NOMO-1 treated with DMSO at 0.1 percent for 48 hours (cell line): ENCODE measurements at regions not wholly inside any gene's neighbourhood (a gene's known extent, or its start where the extent isn't known, plus 50 kb on each side); places are given as distances from the start of the nearest gene placed in this dataset.

ENCODE experiments used
- DNase-seq: peaks from one replicate; lab custom pipeline; 2025; ENCODE audit not compliant: unreplicated experiment; lab: John Stamatoyannopoulos, UW

GRCh38 chr5:35478856-35479682, 138.6 kb upstream of the SPEF2 start:
- peak; percentile 87 for DNase-seq

DNA sequence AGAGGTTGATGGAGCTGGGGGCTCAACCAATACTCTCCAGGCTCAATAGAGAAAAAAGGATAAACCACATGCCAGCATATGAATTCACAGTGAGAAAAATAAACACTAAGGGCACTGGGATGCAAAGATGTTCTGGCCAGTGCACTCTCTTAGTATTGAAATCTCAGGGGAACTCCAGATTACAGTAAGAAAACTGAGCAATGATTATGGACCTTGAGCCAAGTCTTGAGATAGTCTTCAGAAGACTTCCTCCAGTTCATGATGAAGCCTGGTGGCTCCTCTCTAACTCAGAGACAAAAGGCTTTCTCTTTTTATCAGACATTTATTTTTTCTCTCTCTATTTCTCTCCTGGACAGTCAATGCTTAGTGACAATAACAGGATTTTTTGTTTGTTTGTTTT, 139.8 kb upstream of the SPEF2 start:
- DNase-seq = no peak

DNA sequence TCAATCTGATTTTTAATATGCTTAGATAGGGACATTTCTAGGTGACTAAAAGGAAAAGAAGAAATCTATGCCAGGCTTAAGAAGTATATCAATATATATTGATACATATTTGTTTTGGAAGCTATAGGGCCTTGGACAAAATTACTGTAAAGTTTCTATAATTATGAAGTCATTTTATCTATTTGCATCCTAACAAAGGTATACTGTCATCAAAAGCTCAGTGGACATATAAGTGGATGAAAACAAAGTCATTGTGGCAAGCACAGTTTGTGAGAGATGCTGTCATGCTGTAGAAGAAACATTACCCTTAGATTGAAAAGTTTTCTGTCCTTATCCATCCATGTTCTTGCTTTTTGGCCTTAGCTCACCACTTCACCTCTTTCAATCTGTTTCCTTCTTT, 140.3 kb upstream of the SPEF2 start:
- no peak for DNase-seq

DNA sequence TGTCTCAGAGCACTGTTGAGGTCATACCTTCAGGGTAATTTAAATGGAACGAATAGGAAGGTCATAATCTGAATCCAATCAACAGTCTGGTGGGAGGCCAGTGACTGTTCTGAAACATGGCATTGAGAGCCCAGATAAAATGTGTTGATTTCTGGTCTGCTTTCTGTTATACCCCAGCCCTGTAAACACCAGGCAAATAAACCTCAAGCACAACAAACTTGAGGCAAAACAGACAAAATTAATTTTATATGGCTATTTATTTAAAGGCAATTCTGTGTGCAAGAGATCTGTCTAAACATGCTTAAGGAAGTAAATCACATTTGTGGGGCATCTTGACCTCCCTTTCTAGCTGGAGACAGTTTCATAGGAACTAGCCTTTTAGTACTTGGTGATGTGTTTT, 140.9 kb upstream of the SPEF2 start:
- peak; percentile 31 for DNase-seq

- peak; percentile 100 for DNase-seq
Measured at GRCh38 chr5:35476036-35476435, 141.6 kb upstream of the SPEF2 start.

DNA sequence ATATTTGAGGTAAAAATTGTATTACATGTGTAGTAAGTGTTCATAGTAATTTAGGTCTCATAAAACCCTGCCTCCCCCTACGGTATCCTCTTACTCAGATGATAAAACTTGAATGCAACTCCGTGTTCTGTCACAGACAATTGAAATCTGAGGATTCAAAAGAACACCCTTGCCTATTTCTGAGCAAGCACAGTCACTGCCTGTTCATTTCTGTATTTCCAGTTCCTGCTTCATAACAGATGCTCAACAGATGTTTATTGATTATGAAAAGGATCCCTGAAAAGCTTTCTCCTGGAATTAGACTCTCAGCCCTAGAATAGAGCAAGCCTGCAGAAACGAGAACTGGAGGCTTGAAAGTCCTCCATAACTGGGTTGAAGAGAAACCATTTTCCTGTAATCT, 144.1 kb upstream of the SPEF2 start:
- no peak for DNase-seq

DNA sequence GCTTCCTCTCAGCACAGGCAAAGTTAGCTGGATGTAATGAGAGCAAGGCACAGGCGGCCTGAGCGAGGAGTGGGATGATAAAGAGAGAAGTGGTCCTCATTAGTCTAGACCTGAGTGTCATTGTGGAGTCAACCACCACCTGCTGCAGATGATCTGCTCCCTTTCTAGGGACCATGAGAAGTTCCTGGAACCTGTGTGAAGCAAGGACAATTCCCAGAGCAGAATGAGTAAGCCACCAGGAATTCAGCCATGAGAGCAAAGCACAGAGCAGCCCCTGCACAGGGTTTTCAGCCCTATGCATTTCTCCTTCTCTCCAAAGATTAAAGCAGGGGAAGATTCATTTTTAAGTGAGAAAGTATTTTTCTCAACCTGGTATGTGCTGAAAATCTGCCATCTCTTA, 146.8 kb upstream of the SPEF2 start:
- no peak for DNase-seq

- DNase-seq = no peak
Measured at GRCh38 chr5:35468811-35469210, 148.9 kb upstream of the SPEF2 start.

DNA sequence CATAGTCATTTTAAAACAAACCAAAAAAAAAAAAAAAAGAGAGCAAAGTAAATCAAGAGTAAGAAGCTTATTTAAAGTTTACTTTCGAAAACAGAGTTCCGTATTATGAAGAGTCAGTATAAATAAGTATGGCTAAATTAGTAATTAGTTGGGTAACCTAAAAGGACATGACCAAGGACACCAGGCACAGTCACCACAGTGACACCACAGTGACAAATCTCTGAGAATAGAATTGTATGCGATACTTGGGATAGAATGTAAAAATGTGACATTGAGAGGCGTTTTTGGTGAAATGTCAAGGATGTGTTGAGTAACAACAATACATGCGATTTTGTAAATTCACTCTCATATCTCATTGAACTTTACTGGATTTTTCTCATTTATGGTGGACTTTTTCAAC, 150.9 kb upstream of the SPEF2 start:
- DNase-seq = no peak

DNA sequence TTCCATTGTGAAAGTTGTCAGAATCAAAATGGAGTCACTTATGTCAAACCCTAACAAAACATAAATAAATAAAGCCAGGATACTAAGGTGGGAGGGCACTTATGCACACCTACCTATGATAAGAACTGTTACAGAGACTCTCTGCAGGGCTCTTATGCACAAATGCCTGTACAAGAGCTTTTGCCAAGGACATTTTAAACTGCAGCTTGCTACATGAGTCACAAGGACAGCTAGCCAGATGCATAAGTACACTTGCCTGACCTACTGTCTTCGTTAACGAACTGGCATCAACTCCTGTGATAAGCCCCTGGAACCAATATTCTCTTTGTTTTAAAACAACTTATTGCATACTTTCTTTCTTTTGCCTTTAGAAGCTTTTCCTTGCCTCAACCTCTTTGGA, 152.9 kb upstream of the SPEF2 start:
- DNase-seq = no peak

GRCh38 chr5:35461530-35461929, 156.1 kb upstream of the SPEF2 start:
- no peak for DNase-seq

- DNase-seq = no peak
Measured at GRCh38 chr5:35458824-35459207, 158.8 kb upstream of the SPEF2 start.

GRCh38 chr5:35457912-35458823, 159.5 kb upstream of the SPEF2 start:
- DNase-seq = peak; percentile 30

GRCh38 chr5:35456506-35456905, 161.2 kb upstream of the SPEF2 start:
- DNase-seq = no peak

DNA sequence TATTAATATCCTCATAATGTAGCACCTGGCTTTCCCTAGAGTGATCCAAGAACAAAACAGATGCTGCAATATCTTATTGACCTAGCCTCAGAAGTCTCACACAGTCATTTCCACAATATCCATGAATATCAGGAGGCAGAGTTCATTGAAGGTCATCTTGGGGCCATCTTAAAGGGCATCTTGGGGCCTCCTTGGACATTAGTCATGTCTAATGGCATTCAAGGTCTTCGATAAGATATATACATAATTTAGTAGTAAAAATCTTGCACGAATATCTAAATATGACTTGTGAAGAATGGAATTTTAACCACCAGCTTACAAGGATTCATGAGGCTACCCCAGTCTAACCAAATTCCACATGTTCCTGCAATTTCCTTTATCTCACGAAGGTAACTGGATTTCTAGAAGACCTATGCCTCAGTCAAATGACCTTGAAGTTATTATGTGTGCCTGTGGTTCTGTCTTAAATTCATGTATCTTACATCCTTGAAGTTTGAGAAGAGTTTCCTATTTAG, 163.6 kb upstream of the SPEF2 start:
- no peak for DNase-seq

GRCh38 chr5:35443803-35444595, 173.7 kb upstream of the SPEF2 start:
- no peak for DNase-seq

DNA sequence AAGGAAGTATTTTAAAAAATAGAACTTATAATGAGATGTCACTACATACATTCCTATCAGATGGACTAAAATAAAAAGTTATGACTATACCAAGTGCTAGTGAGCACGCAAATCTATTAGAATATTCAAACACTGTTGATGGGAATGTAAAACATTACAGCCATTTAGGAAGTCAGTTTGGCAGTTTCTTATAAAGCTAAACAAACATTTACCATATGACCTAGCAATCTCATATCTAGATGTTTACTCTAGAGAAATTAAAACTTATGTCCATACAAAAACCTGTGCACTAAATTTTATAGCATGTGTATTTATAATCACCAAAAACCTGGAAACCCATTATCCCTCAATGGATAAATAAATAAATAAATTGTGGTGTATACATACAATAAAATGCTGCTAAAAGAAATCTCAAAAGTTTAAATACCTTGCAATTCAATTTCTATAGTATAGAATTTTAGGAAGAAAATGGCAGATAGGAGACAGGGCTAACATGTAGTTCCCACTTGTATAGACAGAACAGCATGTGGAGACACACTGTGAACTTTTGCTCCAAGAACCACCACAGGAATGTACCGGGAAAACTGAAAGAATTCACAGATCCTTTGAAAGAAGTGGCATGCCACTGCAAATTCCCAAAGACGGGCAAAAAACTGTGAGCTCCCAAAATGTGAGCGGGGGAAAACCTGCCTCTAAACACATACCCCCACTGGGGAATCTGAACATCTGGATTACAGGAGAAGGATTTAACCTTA, 174.6 kb upstream of the SPEF2 start:
- no peak for DNase-seq

DNA sequence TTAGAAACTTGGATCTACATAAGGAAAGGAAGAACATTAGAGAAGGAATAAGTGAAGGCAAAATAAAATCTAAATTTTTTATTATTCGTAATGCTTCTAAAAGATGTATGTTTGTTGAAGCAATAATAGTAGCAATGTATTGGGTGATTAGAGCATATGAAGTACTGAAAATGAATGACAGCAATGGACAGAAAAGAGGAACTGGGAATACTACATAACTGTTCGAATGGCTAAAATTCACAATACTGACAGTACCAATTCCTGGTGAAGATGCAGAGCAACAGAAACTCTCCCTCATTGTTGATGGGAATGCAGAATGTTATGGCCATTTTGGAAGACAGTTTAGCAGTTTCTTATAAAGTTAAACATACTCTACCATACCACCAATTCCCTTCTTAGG, 177.3 kb upstream of the SPEF2 start:
- DNase-seq = peak; percentile 87

DNA sequence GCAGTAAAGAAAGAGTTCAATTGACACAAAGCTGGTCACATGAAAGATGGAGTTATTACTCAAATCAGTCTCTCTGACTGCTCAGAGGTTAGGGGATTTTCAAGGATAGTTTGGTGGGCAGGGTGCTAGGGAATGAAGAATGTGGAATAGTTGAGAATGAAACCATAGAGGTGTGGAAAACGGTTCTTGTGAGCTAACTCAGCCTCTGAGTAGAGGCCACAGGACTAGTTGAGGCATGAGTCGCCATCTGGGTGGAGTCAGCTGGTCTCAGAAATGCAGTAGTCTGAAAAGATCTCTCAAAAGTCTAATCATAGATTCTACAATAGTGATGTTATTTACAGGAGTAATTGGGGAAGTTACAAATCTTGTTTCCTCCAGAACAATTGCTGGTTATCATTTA, 178.9 kb upstream of the SPEF2 start:
- peak; percentile 73 for DNase-seq

GRCh38 chr5:35438288-35438687, 179.4 kb upstream of the SPEF2 start:
- DNase-seq = peak; percentile 50
